GM18873 (cell line): ENCODE measurements at regions not wholly inside any gene's neighbourhood (a gene's known extent, or its start where the extent isn't known, plus 50 kb on each side); places are given as distances from the start of the nearest gene placed in this dataset.
"Not testable (repeated sequence)": the region's sequence is repeated elsewhere in the genome, so short reads cannot be mapped to it uniquely, and the experiment has no call there.

Experiments
- ATAC-seq: cut with Tn5 transposase; IDR thresholded peaks from one replicate; pipeline ENCODE4 v1.9.1; 2021; ENCODE audit warnings: mild to moderate bottlenecking, moderate library complexity, moderate number of reproducible peaks; ENCODE audit not compliant: unreplicated experiment, low FRiP score

DNA sequence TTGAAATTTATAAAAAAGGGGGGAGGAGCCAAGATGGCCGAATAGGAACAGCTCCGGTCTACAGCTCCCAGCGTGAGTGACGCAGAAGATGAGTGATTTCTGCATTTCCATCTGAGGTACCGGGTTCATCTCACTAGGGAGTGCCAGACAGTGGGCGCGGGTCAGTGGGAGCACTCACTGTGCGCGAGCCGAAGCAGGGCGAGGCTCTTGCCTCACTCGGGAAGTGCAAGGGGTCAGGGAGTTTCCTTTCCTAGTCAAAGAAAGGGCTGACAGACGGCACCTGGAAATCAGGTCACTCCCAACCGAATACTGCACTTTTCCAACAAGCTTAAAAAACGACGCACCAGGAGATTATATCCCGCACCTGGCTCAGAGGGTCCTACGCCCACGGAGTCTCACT lies 364.4 kb downstream of the BCL11A start:
- ATAC-seq: not testable (repeated sequence)

GRCh38 chr2:60175290-60175689 lies 378.2 kb downstream of the BCL11A start:
- no peak for ATAC-seq

DNA sequence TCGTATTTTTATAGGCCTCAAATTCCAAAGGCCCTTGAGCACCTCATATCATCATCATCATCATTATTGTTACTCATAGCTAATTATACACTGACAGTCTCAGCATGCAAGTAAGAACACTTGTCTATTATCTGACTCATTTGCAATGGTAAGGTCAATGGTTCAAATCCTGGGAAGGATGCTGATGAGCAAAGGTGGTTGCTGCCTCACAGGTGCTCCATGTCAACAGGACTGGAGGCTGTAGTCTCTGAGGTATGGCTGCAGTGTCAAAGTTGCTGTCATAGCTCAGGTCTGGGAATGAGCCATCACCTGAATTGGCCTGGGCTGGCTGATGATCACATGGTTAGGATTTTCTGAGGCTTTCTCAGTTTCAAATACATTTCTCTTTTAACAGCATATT lies 379.3 kb downstream of the BCL11A start:
- no peak for ATAC-seq

- ATAC-seq: no peak
These were observed 380.7 kb downstream of the BCL11A start for GRCh38 chr2:60172801-60173200.

DNA sequence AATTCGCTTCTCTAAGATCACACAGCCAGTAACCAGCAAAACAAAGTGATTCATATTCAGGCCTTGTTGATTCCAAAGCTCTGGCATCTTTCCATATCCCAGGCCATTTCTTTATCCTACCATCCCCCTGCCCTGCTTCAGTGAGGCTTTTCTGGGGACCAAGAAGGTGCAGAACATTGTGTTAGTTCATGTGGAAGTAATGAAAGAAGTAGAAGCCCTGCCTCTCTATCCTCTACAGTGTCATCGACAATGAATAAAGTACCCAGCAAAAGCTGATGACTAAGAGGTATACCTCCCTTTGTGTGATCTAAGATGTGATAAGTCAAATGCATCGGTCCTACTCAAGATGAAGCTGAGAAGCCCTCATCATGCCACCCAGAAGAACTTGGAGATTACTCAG lies 383.2 kb downstream of the BCL11A start:
- ATAC-seq: no peak

DNA sequence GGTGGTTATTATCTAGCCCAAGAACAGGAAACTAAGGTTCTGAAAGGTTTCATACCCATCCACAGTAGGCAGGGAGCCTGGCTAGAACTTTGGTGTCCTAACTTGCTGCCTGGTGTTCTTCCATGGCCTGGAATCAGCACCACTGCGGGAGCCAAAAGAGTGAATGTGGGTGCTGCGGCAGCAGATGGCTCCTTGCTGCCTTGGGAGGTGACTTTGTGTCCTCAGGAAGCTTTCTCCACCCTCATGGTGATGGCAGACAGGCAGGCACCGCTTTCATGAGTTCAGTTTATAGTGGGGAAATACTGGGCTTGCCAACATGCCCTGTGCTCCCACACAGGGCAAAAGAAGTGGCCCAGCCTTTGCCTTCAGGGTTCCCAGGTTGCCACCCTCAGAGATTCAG lies 385.2 kb downstream of the BCL11A start:
- ATAC-seq: no peak

- no peak for ATAC-seq
These were observed 386.4 kb downstream of the BCL11A start for GRCh38 chr2:60167089-60167488.

- ATAC-seq: no peak
These were observed 389.8 kb downstream of the BCL11A start for GRCh38 chr2:60163691-60164090.

DNA sequence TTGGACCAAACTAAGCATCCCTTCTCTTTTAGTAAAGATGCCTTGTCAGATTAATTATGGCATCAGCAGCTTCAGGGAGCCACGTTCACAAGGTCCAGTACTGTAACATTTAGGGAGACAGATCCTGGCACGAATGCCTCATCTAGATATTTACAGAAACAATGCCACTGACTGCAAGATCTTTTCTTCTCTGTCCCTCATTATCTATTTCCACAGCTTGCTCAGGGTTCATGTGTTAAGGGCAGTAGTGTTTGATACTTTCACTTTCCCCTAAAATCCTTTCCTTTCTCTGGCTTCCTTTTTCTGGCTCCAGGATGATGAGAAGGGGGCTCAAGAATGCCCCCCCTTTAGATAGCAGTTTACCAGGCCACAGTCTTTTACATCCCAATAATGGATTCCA lies 393.9 kb downstream of the BCL11A start:
- ATAC-seq: no peak

DNA sequence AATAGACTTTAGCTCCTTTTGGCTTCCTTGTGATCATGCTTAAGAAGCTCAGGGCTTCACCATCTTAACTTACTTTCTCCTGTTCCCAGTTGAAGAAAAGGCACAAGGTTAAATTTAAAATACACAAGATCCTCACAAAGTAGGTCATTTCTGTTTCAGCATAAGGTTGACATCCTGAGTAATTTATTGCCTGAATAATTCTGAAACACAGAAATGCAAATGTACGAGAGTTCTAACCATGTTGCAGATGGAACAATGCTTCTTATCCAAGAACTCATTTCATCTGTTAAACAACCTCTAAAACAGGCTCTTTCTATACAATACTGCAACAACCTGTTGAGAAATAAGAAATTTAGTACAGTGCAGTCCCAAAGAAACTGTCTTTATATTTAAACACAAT lies 395.2 kb downstream of the BCL11A start:
- peak; percentile 69 for ATAC-seq

DNA sequence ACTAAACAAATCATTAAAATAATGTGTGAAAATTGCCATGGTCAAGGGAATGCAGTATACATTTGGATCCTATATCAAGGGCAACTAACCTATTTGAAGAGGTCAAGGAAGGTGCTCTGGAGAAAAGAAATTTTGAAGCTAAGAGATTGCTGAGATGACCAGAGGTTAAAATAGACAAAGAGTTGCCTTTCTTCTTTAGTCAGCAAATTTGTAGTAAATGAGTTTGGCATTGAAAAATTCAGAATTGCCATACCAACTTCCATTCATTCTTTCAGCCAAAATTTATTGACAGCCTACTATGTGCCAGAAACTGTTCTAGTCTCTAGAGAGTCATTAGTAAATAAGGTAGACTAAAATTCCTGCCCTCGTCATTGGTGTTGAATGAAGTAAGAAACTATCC lies 396.2 kb downstream of the BCL11A start:
- ATAC-seq: no peak

- ATAC-seq: no peak
These were observed 399.3 kb downstream of the BCL11A start for GRCh38 chr2:60154142-60154541.

- no peak for ATAC-seq
These were observed 401.1 kb downstream of the BCL11A start for GRCh38 chr2:60152226-60152833.

- ATAC-seq: no peak
These were observed 404.3 kb downstream of the BCL11A start for GRCh38 chr2:60149176-60149575.

- no peak for ATAC-seq
These were observed 404.7 kb downstream of the BCL11A start for GRCh38 chr2:60148716-60149115.

DNA sequence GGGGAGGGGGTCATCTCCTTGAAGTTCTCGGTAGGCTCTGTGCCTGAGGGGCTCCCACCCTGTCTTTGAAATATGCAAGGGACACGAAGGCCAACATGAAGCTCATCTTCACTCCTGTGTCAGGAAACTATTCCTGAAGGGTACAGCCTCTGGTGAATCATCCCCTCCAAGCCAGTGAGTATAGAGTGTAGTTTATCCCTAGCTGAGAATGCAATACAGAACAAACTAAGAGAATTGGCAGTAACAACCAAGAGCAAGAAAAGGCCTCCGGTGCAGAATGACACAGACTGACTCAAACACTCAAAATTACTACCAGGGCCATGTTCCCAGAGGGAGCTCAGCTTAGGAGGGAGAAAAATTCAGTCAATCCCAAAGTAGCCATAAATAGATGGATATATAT lies 413.3 kb downstream of the BCL11A start:
- ATAC-seq: no peak

- no peak for ATAC-seq
These were observed 416.5 kb downstream of the BCL11A start for GRCh38 chr2:60136913-60137312.

DNA sequence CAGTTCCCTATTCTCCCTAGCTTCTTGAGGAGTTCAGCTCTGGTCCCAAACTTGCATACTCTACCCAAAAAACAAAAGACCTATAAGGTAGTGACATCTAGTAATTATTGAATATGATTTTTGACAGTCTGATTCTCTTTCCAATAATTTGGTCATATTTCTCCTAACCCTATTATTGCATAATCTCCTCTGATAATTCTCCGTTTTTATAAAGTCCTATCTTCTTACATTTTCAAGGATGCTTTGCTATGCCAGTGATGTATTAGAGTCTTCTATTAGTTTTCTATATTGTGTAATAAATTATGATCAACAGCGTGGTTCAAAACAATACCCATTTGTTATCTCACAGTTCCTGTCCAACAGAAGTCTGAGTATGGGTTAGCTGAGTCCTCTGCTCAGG lies 426.3 kb downstream of the BCL11A start:
- ATAC-seq: no peak

GRCh38 chr2:60125611-60126426 lies 427.6 kb downstream of the BCL11A start:
- ATAC-seq: no peak

- ATAC-seq: no peak
These were observed 433.7 kb downstream of the BCL11A start for GRCh38 chr2:60119778-60120177.

- ATAC-seq: no peak
These were observed 434.5 kb downstream of the BCL11A start for GRCh38 chr2:60118917-60119316.

DNA sequence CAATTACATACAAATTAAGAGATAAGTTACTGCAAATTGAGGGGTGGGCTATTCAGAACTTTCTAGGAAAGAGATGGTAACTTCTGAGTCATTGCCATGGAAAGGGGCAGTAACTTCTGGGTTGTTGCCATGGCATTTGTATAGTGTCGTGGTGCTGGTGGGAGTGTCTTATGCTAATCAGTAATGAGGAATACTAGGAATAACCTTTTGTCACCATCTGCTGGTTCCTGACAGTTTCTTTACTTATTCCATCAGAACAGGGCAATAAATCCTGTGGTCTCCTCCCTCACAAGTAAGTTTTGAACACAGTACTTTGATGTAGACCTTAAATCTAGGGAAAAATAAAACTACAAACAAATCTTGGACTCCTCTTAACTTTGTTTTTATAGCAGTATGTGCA lies 435.4 kb downstream of the BCL11A start:
- ATAC-seq: no peak
